ENCODE measurements at regions not wholly inside any gene's neighbourhood (a gene's known extent, or its start where the extent isn't known, plus 50 kb on each side); places are given as distances from the start of the nearest gene placed in this dataset.
"Not testable (repeated sequence)": the region's sequence is repeated elsewhere in the genome, so short reads cannot be mapped to it uniquely, and the experiment has no call there.

DNA sequence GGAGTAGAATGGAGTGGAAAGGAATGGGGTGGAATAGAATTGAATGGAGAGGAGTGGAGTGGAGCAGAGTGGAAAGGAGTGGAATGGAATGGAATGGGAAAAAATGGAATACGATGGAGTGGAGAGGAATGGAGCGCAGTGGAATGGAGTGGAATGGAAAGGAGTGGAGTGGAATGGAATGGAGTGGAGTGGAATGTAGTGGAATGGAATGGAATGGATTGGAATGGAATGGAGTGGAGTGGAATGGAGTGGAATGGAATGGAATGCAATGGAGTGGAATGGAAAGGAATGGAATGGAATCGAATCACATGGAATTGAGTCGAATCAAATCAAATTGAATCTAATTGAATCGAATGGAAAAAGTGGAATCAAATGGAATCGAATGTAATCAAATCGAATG lies 1016.1 kb downstream of the CDY1 start:
- Mint-ChIP-seq H3K4me1 (ENCODE audit: low read depth) (no peaks in the 10 kb centered on the region), H3K36me3 (ENCODE audit: low read depth) (peaks cover 14% of the 10 kb centered on the region), H3K9me3 (peaks cover 57% of the 10 kb centered on the region), H3K27ac (no peak overlapping the region), H3K4me3 (no peak overlapping the region), H3K27me3 (ENCODE audit: insufficient read depth) (no peaks in the 10 kb centered on the region)
- intact Hi-C loops (cut with micrococcal nuclease): no loop called here
- no peak for DNase-seq (ENCODE audit: low spot score)

DNA sequence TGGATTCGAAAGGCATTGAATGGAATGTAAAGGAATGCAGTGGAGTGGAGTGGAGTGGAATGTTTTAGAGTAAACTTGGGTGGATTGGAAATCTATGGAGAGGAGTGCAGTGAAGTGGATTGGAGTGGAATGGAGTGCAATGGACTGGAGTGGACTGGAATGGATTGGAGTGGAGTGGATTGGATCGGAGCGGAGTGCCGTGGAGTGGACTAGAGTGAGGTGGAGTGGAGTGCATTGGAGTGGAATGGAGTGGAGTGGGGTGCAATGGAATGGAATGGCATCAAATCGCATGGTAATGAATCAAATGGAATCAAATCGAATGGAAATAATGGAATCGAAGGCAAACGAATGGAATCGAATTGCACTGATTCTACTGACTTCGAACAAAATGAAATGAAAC lies 1023.9 kb downstream of the CDY1 start:
- H3K9me3 Mint-ChIP-seq: peaks cover 27% of the 10 kb centered on the region
- intact Hi-C loops (cut with micrococcal nuclease); DNase-seq (ENCODE audit: low spot score); H3K4me1 Mint-ChIP-seq (ENCODE audit: low read depth); H3K4me3 Mint-ChIP-seq; H3K36me3 Mint-ChIP-seq (ENCODE audit: low read depth); H3K27me3 Mint-ChIP-seq (ENCODE audit: insufficient read depth); H3K27ac Mint-ChIP-seq: not testable (repeated sequence)

- H3K27ac Mint-ChIP-seq; intact Hi-C loops (cut with micrococcal nuclease); H3K27me3 Mint-ChIP-seq (ENCODE audit: insufficient read depth); DNase-seq (ENCODE audit: low spot score); H3K4me1 Mint-ChIP-seq (ENCODE audit: low read depth); H3K36me3 Mint-ChIP-seq (ENCODE audit: low read depth); H3K4me3 Mint-ChIP-seq: not testable (repeated sequence)
- H3K9me3 Mint-ChIP-seq: peaks cover 27% of the 10 kb centered on the region
Observed at GRCh38 chrY:26648240-26648639, 1026.3 kb downstream of the CDY1 start.

DNA sequence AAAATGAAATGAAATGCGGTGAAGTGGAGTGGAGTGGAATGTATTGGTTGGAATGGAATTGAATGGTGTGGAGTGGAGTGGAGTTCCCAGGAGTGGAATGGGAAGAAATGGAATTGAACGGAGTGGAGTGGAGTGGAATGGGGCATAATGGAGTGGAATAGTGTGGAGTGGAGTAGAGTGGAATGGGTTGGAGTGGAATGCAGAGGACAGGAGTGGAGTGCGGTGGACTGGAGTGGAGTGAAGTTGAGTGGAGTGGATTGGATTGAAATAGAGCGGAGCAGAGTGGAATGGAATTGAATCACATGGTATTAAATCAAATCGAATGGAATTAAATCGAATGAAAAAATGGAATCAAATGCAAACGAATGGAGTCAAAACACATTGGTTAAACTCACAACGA lies 1042.3 kb downstream of the CDY1 start:
- H3K4me3 Mint-ChIP-seq; H3K27me3 Mint-ChIP-seq (ENCODE audit: insufficient read depth); H3K27ac Mint-ChIP-seq; intact Hi-C loops (cut with micrococcal nuclease); H3K4me1 Mint-ChIP-seq (ENCODE audit: low read depth); DNase-seq (ENCODE audit: low spot score): not testable (repeated sequence)
- Mint-ChIP-seq H3K36me3 (ENCODE audit: low read depth) (peaks cover 13% of the 10 kb centered on the region), H3K9me3 (peaks cover 62% of the 10 kb centered on the region)

GRCh38 chrY:26666691-26667090 lies 1044.8 kb downstream of the CDY1 start:
- not testable (repeated sequence) for DNase-seq (ENCODE audit: low spot score)

GRCh38 chrY:26669243-26669642 lies 1047.3 kb downstream of the CDY1 start:
- H3K9me3 Mint-ChIP-seq: peaks cover 46% of the 10 kb centered on the region

More at GRCh38 chrY:26666691-26667090, 1044.8 kb downstream of the CDY1 start:
- H3K4me1 Mint-ChIP-seq (ENCODE audit: low read depth); H3K27me3 Mint-ChIP-seq (ENCODE audit: insufficient read depth); H3K27ac Mint-ChIP-seq; H3K4me3 Mint-ChIP-seq; intact Hi-C loops (cut with micrococcal nuclease): not testable (repeated sequence)
- Mint-ChIP-seq H3K9me3 (peaks cover 67% of the 10 kb centered on the region), H3K36me3 (ENCODE audit: low read depth) (peaks cover 26% of the 10 kb centered on the region)

DNA sequence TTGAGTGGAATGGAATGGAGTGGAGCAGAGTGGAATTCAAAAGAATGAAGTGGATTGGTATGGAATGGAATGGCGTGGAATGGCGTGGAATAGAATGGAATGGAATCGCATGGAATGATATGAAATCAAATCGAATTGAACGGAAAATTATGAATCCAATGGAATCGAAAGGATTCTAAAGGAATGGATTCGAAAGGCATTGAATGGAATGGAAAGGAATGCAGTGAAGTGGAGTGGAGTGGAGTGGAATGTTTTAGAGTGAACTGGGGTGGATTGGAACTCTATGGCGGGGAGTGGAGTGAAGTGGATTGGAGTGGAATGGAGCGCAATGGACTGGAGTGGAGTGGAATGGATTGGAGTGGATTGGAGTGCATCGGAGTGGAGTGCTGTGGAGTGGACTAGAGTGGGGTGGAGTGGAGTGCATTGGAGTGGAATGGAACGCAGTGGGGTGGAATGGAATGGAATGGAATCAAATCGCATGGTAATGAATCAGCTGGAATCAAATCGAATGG lies 1048.5 kb downstream of the CDY1 start:
- H3K4me1 Mint-ChIP-seq (ENCODE audit: low read depth); H3K4me3 Mint-ChIP-seq; H3K27me3 Mint-ChIP-seq (ENCODE audit: insufficient read depth); H3K27ac Mint-ChIP-seq; intact Hi-C loops (cut with micrococcal nuclease): not testable (repeated sequence)
- peaks cover 16% of the 10 kb centered on the region for H3K36me3 Mint-ChIP-seq (ENCODE audit: low read depth)
- peak; percentile 26 for DNase-seq (ENCODE audit: low spot score)
- H3K9me3 Mint-ChIP-seq: peaks cover 34% of the 10 kb centered on the region

More at GRCh38 chrY:26669243-26669642, 1047.3 kb downstream of the CDY1 start:
- DNase-seq (ENCODE audit: low spot score); H3K27me3 Mint-ChIP-seq (ENCODE audit: insufficient read depth); intact Hi-C loops (cut with micrococcal nuclease); H3K4me1 Mint-ChIP-seq (ENCODE audit: low read depth); H3K27ac Mint-ChIP-seq; H3K4me3 Mint-ChIP-seq: not testable (repeated sequence)
- H3K36me3 Mint-ChIP-seq (ENCODE audit: low read depth): peaks cover 20% of the 10 kb centered on the region

DNA sequence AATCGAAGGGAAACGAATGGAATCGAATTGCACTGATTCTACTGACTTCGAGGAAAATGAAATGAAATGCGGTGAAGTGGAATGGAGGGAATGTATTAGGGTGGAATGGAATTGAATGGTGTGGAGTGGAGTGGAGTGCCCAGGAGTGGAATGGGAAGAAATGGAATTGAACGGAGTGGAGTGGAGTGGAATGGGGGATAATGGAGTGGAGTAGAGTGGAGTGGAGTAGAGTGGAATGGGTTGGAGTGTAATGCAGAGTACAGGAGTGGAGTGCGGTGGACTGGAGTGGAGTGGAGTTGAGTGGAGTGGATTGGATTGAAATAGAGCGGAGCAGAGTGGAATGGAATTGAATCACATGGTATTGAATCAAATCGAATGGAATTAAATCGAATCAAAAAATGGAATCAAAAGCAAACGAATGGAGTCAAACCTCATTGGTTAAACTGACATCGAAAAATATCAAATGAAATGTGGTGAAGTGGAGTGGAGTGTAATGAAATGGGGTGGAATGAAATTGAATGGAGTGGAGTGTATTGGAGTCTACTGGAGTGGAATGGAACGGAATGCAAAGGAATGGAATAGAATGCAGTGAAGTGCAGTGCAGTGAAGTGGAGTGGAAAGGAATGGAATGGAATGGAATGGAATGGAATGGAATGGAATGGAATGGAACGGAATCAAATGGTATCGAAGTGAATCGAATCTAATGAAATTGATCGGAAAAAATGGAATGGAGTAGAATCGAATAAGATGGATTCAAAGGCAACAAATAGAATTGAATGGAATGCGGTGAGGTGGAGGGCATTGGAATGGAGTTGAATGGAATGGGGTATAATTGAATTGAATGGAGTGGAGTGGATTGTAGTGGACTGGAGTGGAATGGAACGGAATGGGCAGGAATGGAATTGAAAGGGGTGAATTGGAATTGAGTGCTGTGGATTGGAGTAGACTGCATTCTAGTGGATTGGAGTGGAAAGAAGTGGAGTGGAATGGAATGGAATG lies 1049.3 kb downstream of the CDY1 start:
- DNase-seq (ENCODE audit: low spot score): peak; percentile 41
- H3K4me1 Mint-ChIP-seq (ENCODE audit: low read depth); H3K27ac Mint-ChIP-seq; H3K4me3 Mint-ChIP-seq; H3K27me3 Mint-ChIP-seq (ENCODE audit: insufficient read depth); intact Hi-C loops (cut with micrococcal nuclease): not testable (repeated sequence)
- H3K9me3 Mint-ChIP-seq: peaks cover 32% of the 10 kb centered on the region
- peaks cover 16% of the 10 kb centered on the region for H3K36me3 Mint-ChIP-seq (ENCODE audit: low read depth)

Measured in activated T-helper 1 cell treated with anti-CD3 and anti-CD28 coated beads, Interleukin-12 subunit alpha, Interleukin-12 subunit beta, Interleukin-2, Interleukin-4 antibody, amounts not matched to agents 30 ng/mL and 10 ng/mL and 1 ng/mL, durations not matched to agents 14 hours and 24 hours and 36 hours (primary cell).